SK-N-MC (cell line): ENCODE measurements at regions not wholly inside any gene's neighbourhood (a gene's known extent, or its start where the extent isn't known, plus 50 kb on each side); places are given as distances from the start of the nearest gene placed in this dataset.

Source experiments
- EZH2 ChIP-seq: fragments of 200-600 bp; sonication (generic); IDR thresholded peaks from one replicate; pipeline ENCODE4 v1.6.1; 2017; ENCODE audit warnings: antibody characterized with exemption
- POLR2AphosphoS5 ChIP-seq: IDR thresholded peaks from 2 replicates; pipeline ENCODE4 v1.6.1; 2012; ENCODE audit warnings: mild to moderate bottlenecking, low read depth, low read length, borderline replicate concordance

- TF ChIP-seq POLR2AphosphoS5 (no peak), EZH2 (no peak)
Observed at GRCh38 chr12:86435053-86435452, 178.9 kb upstream of the MGAT4C start.
